Esophagus muscularis mucosa (tissue), 4 donors: ENCODE measurements at regions not wholly inside any gene's neighbourhood (a gene's known extent, or its start where the extent isn't known, plus 50 kb on each side); places are given as distances from the start of the nearest gene placed in this dataset.

ENCODE experiments used
- DNase-seq: peaks from one replicate; pipeline ENCODE4 v3.0.0-alpha.2; 2017; ENCODE audit errors: extremely low spot score
- H3K27ac ChIP-seq, 4 donors: fragments of 200-600 bp; sonication (generic); replicated peaks in 1 of 4; 1 replicate in 3 of 4; 2 replicates in 1 of 4; pipeline ENCODE4 v1.5.1; 2016 to 2019; ENCODE audit warnings: mild to moderate bottlenecking in 1 of 4
- H3K27me3 ChIP-seq, 4 donors: fragments of 200-600 bp; sonication (generic); one replicate each; pipeline versions ENCODE4 v1.5.1 to v1.6.0; 2016 to 2019
- H3K36me3 ChIP-seq, 4 donors: fragments of 200-600 bp; sonication (generic); one replicate each; pipeline ENCODE4 v1.5.1; 2016 to 2019
- H3K4me1 ChIP-seq, 4 donors: fragments of 200-600 bp; sonication (generic); one replicate each; pipeline ENCODE4 v1.5.1; 2016 to 2019
- H3K4me3 ChIP-seq, 4 donors: fragments of 200-600 bp; sonication (generic); 1 replicate in 2 of 4; 2 replicates in 2 of 4; pipeline ENCODE4 v1.5.1; 2016 to 2019; ENCODE audit warnings: mild to moderate bottlenecking in 4 of 4, moderate library complexity in 1 of 4
- H3K9me3 ChIP-seq, 4 donors: fragments of 200-600 bp; sonication (generic); 1 replicate in 3 of 4; 2 replicates in 1 of 4; pipeline ENCODE4 v1.5.1; 2016 to 2019
- EP300 ChIP-seq: sonication (generic); formaldehyde crosslinking; IDR thresholded peaks from one replicate; pipeline ENCODE4 v1.6.1; 2017; ENCODE audit warnings: antibody characterized with exemption
- POLR2A ChIP-seq: fragments of 450-650 bp; IDR thresholded peaks from one replicate; pipeline ENCODE4 v1.6.1; 2017; ENCODE audit warnings: antibody characterized with exemption, moderate library complexity, mild to moderate bottlenecking, low read depth
- POLR2AphosphoS5 ChIP-seq, 2 donors: sonication (generic); formaldehyde crosslinking; IDR thresholded peaks; one replicate each; pipeline ENCODE4 v1.6.1; 2017; ENCODE audit warnings: antibody characterized with exemption in 2 of 2
- WGBS: methylation state at CpG from one replicate; pipeline ENCODE4 v1.1.5; 2018; 5-methylcytosine and 5-hydroxymethylcytosine counted together
- intact Hi-C: fragments of 100-400 bp; cut with DNase I; formaldehyde crosslinking; loops from one replicate; pipeline ENCODE4 v1.15.1; 2023
- TF ChIP-seq, protein P1 (sequence below), 3 experiments: fragments of 200-600 bp in 2 of 3; fragments of 450-650 bp in 1 of 3; sonication (generic) in 2 of 3; IDR thresholded peaks; one replicate each; pipeline ENCODE4 v1.5.1; 2017 to 2019; ENCODE audit warnings: antibody characterized with exemption in 3 of 3, mild to moderate bottlenecking in 2 of 3, moderate library complexity in 1 of 3

GRCh38 chr20:40813029-40813431 is 124.0 kb upstream of the MAFB start:
- no peak overlapping the region for H3K27ac ChIP-seq
- 86% methylated on average over 5 of the region's 5 CpGs for WGBS
- H3K27me3 ChIP-seq, result peaks cover 0 to 13% (median 0%) of the 10 kb centered on the region in 4 donors
- H3K4me1 ChIP-seq, result no peaks in the 10 kb centered on the region
- DNase-seq, result no peak
- H3K9me3 ChIP-seq, result no peaks in the 10 kb centered on the region
- TF ChIP-seq, protein P1, sequence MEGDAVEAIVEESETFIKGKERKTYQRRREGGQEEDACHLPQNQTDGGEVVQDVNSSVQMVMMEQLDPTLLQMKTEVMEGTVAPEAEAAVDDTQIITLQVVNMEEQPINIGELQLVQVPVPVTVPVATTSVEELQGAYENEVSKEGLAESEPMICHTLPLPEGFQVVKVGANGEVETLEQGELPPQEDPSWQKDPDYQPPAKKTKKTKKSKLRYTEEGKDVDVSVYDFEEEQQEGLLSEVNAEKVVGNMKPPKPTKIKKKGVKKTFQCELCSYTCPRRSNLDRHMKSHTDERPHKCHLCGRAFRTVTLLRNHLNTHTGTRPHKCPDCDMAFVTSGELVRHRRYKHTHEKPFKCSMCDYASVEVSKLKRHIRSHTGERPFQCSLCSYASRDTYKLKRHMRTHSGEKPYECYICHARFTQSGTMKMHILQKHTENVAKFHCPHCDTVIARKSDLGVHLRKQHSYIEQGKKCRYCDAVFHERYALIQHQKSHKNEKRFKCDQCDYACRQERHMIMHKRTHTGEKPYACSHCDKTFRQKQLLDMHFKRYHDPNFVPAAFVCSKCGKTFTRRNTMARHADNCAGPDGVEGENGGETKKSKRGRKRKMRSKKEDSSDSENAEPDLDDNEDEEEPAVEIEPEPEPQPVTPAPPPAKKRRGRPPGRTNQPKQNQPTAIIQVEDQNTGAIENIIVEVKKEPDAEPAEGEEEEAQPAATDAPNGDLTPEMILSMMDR (IDR thresholded peaks at IDR 0.05), result no peak
- TF ChIP-seq POLR2A (no peak), EP300 (no peak), POLR2AphosphoS5 (IDR thresholded peaks at IDR 0.05) (no peak)
- intact Hi-C loops, result no loop called here
- no peak overlapping the region for H3K4me3 ChIP-seq
- no peaks in the 10 kb centered on the region for H3K36me3 ChIP-seq

GRCh38 chr20:40813708-40814630 is 124.9 kb upstream of the MAFB start:
- H3K9me3 ChIP-seq, result no peaks in the 10 kb centered on the region
- no peak overlapping the region for H3K27ac ChIP-seq
- TF ChIP-seq EP300, result no peak
- no peak for TF ChIP-seq POLR2AphosphoS5 (IDR thresholded peaks at IDR 0.05)
- TF ChIP-seq, protein P1 (IDR thresholded peaks at IDR 0.05), result no peak
- no peak for TF ChIP-seq POLR2A
- H3K4me1 ChIP-seq, result no peaks in the 10 kb centered on the region
- H3K36me3 ChIP-seq, result no peaks in the 10 kb centered on the region
- intact Hi-C loops, result no loop called here
- 67% methylated on average over 13 of the region's 13 CpGs for WGBS
- H3K27me3 ChIP-seq, result peaks cover 0 to 9% (median 0%) of the 10 kb centered on the region in 4 donors
- DNase-seq, result no peak
- no peak overlapping the region for H3K4me3 ChIP-seq

GRCh38 chr20:40814631-40814960 is 125.6 kb upstream of the MAFB start:
- 81% methylated on average over 2 of the region's 2 CpGs for WGBS

GRCh38 chr20:40815156-40816038 is 126.4 kb upstream of the MAFB start:
- no peaks in the 10 kb centered on the region for H3K9me3 ChIP-seq
- no peak overlapping the region for H3K27ac ChIP-seq
- TF ChIP-seq EP300, result no peak
- TF ChIP-seq, protein P1 (IDR thresholded peaks at IDR 0.05), result no peak
- TF ChIP-seq POLR2A, result no peak
- TF ChIP-seq POLR2AphosphoS5 (IDR thresholded peaks at IDR 0.05), result no peak
- peaks cover 0 to 6% (median 0%) of the 10 kb centered on the region in 4 donors for H3K27me3 ChIP-seq
- no peaks in the 10 kb centered on the region for H3K36me3 ChIP-seq
- no peak overlapping the region for H3K4me3 ChIP-seq
- no peak for DNase-seq
- WGBS, result 92% methylated on average over 8 of the region's 9 CpGs
- intact Hi-C loops, result no loop called here
- H3K4me1 ChIP-seq, result no peaks in the 10 kb centered on the region

More at GRCh38 chr20:40814631-40814960, 125.6 kb upstream of the MAFB start:
- intact Hi-C loops, result no loop called here
- TF ChIP-seq POLR2A (no peak), POLR2AphosphoS5 (IDR thresholded peaks at IDR 0.05) (no peak), EP300 (no peak)
- TF ChIP-seq, protein P1 (IDR thresholded peaks at IDR 0.05), result no peak
- DNase-seq, result no peak
- Histone ChIP-seq H3K27me3 (peaks cover 0 to 6% (median 0%) of the 10 kb centered on the region in 4 donors), H3K4me3 (no peak overlapping the region), H3K27ac (no peak overlapping the region), H3K4me1 (no peaks in the 10 kb centered on the region), H3K9me3 (no peaks in the 10 kb centered on the region), H3K36me3 (no peaks in the 10 kb centered on the region)
